GM21576 (cell line): ENCODE measurements at regions not wholly inside any gene's neighbourhood (a gene's known extent, or its start where the extent isn't known, plus 50 kb on each side); places are given as distances from the start of the nearest gene placed in this dataset.

Experiments used
- ATAC-seq: cut with Tn5 transposase; IDR thresholded peaks from one replicate; pipeline ENCODE4 v1.9.1; 2021; ENCODE audit warnings: mild to moderate bottlenecking, moderate library complexity; ENCODE audit not compliant: unreplicated experiment

DNA sequence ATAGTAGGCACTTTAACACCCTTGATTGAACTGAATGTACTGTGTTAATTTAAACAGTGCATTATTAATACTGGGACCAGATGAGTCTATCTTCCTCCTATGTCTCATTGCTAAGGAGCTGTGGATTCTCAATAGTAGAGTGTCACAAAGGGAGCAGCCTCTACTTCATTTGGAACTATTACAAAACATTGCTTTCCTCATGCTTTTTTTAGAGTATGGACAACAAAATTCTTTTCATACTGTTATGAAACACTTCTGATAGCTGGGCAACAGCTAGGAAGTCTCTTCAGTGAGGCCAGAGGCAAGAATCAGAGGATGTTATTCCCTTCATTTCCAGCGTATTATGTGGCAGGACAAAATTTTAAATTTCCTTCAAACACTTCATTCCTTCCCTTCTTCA lies 160.8 kb downstream of the FBXO8 start:
- no peak for ATAC-seq

DNA sequence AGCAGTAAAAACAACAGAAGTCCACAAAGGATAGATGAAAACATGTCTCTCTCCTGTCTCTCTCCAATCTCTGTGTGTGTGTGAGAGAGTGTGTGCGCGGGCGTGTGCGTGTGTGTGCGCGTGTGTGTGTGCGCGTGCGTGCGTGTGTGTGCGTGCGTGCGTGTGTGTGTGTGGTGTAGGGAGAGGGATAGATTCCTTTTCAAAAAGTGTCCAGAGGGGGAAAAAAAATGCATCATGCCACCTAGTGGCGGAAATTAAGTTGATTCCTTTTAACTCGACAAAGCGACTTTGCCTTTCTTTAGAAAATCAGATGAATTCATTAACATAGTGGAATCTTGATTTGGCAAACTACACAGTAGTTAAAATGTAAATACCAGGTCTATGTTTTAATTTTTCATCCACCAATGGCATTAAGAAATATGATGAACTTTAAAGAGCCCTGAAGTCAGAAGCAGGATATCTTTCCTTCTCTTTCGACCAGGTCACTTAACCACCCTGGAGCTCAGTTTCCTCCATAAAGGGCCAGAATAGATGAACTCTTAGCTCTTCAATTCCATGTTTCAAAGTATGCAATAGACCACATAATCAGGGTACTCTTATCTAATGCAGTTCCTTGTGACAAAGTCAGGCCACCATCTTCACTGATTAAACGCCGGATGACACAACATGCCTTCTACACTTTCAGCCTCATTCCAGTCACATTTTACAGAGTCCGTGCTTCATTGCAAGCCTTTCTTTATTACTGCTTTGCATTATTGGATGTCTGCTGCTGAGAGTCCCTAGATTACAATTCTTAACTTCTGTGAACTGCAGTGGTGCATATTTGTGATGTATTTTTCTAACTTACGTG lies 162.8 kb downstream of the FBXO8 start:
- ATAC-seq, result no peak

DNA sequence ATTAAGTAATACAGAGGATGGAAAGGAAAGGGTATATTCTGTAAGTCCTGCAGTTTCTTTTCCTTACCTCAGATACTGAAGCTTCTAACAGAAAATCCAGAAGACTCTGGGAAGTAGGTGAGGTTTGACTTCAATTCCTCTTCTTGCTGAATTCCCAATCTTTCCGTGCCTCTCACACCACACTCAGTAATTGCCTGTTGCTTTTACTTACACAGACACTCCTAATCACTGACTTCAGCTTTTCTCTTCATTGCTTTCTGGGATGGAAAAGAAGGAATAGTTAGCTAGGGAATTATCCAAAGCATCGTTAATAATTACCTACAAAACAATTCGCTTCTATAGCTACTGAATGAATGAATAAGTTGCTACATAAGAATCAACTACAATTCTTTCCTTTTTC lies 163.6 kb downstream of the FBXO8 start:
- no peak for ATAC-seq

DNA sequence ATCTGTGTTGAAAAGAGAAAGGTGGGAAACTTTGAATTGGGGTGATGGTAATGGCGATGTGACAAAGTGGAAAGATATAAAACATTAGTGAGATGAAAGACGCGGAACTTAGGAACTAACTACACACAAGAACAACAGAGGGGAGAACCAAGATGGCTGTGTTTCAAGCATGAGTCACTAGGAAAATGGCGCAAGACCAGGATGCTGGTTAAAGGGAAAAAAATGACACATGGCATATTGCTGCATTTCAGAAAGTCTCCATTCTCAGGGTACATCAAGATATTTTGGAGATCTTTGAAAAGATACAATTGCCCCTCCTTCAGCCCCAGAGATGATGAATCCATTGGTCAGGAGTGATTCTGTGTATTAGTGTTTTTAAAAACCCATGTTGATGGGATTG lies 164.4 kb downstream of the FBXO8 start:
- no peak for ATAC-seq

DNA sequence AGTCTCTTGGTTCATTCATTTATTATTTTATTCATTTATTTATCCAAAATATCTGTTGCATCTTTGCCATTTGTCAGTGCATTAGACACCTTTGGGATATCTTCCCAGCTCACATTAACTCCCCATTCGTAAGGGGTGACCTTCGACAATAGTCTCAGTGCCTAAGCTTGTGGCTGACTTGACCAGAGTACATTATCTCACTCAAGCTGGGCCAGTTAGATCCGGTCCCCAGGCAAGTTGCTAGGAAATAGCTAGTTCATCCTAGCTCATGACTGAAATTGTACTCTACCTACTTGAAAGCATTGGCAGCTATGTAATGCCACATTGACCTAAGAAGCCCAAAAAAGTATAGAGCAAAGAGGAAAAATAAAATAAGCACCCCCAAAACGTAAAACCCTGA lies 165.3 kb downstream of the FBXO8 start:
- ATAC-seq, result no peak

DNA sequence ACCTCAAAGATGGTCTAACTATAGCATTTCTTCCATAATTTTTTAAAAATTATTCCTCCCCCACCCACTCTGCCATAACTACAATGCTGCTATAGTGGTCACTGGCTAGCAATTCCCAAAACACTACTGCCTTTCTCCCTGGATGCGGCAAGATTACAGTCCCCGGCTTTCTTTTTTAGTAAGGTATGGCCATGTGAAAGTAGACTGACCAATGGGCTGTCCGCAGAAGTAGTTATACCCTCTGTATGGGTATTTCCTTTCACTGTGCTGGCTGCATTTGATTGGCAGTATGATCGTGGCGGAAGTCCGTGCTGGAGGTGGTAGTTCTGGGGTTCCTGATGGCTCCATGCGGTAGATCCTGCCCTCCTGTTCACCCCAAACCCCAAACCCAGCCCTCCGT lies 166.0 kb downstream of the FBXO8 start:
- no peak for ATAC-seq

DNA sequence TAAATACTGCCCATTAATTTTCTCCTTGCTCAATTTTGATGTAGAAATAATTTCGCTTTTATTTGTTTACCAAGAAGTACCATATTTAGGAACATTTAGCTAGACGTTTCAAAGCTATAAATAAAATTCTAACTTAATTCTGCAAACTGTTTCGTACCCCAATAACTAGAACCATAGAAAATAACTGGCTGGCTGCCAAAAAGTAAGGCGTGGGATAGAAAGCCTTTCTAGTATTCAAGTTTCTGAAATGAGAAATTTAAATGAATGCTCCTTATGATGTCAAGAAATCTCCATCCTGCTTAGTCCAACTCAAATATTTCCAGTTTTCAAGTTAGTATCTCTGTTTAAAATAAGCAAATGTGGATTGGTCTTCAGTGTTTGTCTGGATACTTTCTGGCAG lies 167.4 kb downstream of the FBXO8 start:
- no peak for ATAC-seq

DNA sequence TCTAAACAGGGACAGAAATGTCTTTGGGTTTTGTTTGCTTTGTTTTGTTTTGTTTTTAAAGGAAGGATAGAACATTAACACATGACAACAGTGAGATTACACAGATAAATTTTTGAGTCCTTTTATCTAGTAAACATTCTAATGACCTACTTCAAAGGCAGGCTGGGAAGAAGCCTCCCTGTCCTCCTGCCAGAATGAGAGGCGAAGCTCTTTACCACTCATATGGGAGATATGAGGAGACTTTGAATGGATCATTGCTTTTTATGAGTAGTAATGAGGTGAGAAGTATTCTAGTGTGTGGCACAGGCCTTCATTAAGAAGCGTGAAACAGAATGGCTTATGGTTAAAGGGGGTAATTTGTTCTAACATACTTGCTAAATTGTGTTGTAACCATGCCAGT lies 172.0 kb downstream of the FBXO8 start:
- no peak for ATAC-seq

DNA sequence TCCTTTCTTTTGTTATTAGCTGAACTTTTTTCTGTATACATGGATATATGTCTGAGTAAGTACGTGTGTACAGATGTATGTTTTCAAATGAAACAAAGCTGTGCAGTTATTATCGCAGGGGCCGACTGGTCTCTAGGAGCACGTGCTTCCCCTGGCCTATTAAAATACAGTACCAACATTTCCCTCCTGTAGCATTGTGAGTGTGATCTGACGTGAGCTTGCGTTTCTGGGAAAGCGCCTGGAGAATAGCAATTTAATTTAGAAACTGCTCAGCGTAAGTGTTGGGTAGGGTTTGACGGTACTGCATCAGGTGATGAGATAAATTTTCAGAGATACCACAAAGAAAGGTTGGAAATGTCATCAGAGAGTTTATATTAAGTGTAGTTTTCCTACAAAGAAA lies 173.3 kb downstream of the FBXO8 start:
- ATAC-seq, result no peak

DNA sequence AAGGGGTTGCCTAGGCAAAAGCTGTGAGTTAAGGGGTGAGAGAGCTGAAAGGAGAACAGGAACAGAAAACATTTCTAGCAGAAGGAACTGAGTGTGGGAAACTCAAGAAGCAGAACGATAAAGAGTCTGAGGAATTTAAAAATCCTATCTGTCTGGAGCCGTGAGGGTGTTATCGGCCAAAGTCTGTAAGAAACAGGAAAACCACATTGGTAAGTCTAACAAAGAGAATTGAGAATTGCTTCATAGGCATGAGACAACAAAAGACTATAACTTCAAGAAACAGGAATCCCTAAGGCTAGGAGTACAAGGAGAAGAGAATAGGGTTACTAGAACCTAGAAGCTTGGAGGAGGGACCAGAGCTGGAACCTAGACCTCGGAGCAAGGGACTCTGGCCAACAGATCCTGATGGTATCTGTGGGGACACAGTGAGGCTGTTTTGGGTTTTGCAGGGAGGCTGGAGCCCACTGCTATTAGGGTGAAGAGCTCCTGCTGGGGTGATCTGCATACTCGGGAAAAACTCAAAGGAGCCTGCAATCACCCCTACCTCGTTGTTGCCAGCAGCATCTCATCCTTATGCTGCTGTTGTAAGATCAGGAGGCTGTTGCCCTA lies 175.6 kb downstream of the FBXO8 start:
- ATAC-seq, result no peak

DNA sequence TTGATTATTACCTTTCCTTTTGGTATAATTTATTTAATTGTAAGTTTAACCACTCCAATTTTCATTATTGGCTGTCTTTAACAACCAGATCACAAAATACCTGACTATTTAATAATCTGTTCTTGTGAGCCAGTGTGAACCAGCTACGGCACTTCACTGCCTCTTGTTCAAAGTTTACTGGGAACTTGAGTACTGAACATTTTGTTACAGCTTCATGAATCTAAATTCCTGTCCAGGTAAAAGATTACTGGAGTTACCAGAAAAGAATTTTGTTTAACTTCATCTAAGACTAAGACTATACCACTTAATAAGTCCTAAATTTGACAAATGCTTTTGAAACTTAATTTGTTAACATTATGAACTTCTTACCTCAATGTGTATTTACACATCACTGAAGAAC lies 178.3 kb downstream of the FBXO8 start:
- ATAC-seq, result no peak

DNA sequence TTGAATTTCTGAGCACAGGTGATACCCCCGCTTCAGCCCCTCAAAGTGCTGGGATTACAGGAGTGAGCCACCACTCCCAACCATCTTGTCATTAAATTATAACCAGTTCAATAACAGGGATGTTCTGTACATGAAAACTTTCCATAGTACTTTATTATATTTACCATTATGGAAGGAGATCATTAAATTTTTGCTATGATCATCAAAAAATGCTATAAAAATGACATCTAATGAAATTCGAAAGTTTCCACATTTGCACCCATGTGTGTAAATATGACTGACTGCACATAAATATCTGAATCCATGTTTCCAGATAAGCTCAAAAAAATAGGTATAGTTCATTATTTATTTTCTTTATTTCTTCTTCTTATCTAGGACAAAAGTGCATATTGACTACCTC lies 182.6 kb downstream of the FBXO8 start:
- ATAC-seq, result no peak

DNA sequence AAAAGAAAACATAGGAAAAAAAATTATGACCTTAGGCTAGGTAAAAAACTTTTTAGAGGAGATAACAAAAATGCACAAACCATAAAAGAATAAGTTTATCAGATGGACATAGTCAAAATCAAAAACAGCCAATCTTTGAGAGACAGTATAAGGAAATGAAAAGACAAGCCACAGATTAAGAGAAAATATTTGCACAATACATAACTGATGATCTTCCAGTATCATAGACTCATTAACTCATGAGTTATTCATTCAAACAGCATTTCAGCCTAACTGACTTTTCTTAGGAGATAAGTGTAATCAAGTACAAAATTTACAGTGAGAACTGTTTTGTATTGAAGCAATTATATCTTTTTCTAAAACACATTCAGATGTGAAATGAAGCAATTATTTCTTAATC lies 183.8 kb downstream of the FBXO8 start:
- ATAC-seq, result no peak

DNA sequence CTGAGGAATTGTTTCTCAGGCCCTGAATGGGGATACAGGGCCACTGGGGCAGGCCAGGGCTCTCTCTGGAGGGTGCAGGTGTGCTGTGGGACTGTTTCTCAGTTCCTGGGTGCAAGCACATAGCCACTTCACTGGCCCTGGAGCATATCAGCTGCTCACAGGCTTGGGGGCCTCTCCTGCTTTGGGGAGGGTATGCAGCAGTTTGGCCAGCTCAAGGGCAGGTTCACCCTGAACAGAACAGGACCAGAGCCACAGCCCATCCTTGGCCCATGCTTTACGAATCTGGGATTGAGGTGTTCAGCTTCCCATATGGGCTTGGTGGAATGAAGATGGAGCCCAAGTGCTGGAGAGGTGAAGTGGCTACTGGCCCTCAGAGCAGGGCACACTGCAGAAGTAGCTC lies 186.5 kb downstream of the FBXO8 start:
- no peak for ATAC-seq

DNA sequence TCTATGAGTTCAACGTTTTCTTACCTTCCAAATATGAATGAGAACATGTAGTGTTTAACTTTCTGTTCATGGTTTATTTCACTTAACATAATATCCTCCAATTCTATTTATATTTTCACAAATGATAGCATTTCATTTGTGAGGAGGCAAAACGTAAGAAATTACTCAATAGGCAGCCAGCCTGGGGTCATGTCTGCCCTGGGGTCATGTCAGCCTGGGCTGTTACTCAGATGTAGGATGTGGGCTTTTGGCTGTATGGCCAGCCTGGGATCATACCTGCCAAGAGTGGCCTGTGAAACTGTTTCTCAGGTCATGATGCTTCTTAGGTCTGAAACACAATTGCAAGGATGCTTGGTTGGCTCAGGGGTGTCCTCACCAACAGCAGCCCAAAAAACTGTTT lies 187.0 kb downstream of the FBXO8 start:
- no peak for ATAC-seq

DNA sequence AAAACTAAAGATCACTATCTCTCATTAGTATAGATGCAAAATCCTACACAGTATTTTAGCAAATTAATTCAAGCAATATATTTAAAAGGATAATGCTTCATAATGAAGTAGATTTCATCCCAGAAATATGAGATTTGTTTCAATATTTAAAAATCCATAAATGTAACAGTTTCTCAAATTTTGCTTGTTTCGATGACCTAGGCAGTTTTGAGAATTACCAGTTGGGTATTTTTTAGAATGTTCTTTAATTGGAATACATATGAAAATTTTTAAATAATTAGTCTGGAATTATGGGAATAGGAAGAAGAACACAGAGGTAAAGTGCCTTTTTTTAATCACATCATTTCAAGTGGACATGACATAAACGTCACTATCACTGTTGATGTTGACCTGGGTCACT lies 192.3 kb downstream of the FBXO8 start:
- no peak for ATAC-seq

DNA sequence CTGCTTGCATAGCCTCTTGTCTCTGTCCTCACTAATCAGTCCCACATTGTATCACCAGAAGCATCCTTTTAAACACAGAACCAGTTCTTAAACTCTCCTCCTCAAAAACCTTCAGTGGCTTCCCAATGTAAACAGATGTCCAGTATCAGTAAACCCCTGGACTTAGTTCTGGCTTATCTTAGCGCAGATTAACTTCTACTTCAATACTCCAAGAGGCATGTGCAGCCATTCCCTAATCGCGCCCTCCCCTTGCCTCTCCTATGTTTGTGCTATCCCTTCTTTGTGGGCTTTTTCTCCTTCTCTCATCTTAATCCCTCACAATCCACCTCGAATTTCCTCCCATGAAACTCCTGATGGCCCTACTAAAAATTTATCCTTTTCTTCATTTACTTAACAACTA lies 193.8 kb downstream of the FBXO8 start:
- ATAC-seq, result no peak

DNA sequence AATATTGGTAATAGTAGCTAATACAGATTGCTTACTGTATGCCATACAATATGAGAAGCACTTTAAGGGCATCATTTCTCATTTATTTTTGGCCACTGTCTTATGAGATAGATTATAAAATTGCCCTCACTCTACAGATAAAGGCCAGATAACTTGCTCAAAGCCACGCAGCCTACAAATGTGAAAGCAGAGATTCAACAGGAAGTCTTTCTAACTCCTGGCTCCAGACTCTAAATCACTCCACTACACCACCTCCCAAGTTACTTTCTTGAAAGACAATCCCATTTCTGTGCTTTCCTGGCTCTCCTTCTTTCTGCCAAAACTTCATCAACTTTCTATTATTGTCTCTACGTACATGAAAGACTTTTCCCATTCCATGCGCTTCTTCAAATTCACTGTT lies 194.7 kb downstream of the FBXO8 start:
- no peak for ATAC-seq

DNA sequence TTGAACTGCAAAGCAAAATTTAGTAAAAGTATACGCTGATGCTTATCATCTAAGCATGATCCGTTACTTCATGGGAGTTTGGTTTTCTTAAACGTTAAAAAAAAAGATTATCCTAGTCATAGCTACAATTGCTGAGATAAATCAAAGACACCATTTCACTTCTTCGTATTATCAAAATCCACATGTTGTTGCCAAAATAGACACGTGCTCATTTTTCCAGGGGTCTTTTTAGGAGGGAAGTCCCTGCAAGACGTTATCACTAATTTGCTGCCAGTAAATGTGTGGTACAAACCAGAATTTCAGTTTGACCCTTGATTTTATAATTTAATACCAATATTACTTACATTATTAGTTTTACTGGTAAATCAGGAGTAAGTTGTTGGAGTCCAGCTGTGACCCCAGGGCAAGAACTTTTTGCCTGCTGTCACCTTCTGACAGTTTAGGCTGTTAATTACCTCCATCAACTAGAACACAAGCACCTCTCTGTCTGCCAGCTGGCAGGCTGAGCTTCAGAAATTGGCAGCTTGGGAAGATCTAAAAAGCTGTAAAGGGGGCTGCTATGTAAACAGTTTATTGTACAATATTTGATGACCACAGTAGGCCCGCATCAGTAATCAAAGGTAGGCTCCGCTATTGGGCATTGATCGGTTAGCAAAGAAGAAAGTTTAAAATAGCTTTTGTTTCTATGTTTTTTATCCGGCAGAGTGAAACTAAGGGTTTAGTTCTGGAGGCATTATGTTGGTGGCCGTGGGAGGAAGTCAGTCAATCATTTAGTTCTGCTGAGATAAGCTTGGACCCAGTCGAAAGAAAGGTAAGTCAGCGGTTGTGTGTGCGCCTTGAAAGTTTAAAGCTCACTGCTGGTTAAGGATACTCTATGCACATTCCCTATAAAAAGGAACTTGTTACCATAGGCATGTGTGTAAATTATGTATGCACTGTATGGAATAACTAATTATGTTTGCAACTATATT lies 196.4 kb downstream of the FBXO8 start:
- ATAC-seq, result no peak

DNA sequence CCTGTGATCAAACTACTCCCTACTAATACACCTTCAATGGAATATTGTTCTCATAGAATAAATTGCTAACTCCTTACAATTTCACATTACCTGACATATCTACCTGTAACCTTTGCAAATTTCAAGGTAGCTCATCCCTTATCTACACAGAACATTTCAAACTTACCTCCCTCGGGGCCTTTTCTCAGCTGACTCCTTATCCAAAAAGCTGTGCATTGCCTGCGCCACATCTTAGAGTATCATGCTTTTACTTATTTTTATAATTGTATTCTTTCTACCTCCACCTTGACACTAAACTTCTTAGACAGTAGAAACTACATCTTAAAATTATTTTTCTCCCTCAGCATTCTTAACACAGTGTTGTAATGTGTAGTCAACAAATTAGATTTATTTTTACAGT lies 198.5 kb downstream of the FBXO8 start:
- no peak for ATAC-seq

DNA sequence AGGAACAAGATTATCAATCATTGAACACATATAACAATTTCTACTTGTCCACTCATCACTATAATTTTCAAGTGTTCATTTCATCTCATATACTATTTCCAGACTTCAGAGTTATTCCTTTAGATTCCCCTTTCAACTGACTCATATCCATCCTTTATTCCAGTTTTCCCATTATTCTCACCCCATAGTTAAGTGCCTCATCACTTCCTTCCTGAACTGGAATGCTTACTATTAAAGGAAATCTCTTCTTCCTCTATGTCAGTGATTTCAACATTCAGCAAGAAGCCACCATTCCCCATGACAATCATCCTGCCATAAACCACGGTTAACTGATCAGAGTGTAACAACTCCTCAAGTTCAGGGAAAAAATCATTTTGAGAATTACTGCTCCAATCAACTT lies 198.9 kb downstream of the FBXO8 start:
- no peak for ATAC-seq

DNA sequence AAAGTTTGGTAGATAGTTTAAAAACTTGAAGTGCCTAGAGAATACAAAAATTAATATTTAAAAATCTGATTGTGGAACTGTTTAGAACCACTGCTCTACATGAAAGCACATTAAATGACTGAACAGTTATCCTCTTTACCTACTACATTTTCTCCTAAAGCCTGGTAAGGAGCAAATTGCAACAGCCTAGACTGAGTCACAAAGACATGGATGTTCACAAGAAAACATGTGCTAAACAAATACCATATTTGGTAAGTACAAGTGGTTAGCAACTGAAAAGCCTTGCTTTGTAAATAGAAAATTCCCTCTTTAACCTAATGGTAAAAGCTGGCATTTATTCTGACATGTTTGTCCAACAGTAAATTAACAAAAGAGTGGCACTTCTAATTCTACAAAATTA lies 203.1 kb downstream of the FBXO8 start:
- ATAC-seq, result no peak
